ENCODE measurements at regions not wholly inside any gene's neighbourhood (a gene's known extent, or its start where the extent isn't known, plus 50 kb on each side); places are given as distances from the start of the nearest gene placed in this dataset.

DNA sequence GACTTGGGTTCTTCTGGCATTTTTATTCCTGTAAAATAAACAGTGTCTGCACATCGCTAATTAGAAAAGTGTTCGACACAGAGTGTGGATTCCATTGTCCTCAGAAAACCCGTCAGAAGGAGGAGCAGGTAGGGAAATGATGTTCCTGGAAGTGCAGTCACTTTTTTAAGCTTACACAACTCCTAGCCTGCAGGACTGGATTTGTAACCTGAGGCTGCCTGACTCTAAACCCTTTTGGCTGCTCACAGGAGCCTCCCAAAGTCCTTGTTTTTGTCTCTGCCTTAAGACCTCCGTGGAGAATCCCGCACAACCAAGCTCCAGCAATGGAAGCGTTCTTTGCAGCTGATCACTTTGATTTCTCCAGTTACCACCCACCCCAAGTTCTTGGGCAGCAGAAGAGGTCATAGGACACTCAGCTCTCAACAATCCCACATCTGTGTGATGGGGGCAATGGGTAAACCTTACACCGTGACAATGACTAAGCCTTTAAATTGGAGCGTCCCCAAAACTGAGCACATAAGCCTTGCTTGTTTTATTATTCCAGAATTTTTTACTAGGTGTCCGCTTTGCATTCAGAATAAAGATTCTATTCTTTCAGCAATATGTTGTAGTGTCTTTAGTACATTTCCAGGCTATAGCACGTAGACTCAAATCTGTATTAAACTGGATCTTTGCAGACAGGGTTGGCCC, 227.9 kb downstream of the TBXT start:
- TF ChIP-seq, protein P1, sequence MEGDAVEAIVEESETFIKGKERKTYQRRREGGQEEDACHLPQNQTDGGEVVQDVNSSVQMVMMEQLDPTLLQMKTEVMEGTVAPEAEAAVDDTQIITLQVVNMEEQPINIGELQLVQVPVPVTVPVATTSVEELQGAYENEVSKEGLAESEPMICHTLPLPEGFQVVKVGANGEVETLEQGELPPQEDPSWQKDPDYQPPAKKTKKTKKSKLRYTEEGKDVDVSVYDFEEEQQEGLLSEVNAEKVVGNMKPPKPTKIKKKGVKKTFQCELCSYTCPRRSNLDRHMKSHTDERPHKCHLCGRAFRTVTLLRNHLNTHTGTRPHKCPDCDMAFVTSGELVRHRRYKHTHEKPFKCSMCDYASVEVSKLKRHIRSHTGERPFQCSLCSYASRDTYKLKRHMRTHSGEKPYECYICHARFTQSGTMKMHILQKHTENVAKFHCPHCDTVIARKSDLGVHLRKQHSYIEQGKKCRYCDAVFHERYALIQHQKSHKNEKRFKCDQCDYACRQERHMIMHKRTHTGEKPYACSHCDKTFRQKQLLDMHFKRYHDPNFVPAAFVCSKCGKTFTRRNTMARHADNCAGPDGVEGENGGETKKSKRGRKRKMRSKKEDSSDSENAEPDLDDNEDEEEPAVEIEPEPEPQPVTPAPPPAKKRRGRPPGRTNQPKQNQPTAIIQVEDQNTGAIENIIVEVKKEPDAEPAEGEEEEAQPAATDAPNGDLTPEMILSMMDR (conservative IDR thresholded peaks at IDR 0.05; ENCODE audit: low read depth in 2 of 2): no peak
- TF ChIP-seq POLR2AphosphoS5 (IDR thresholded peaks at IDR 0.05; ENCODE audit: low read depth): no peak
- TF ChIP-seq, protein P2, sequence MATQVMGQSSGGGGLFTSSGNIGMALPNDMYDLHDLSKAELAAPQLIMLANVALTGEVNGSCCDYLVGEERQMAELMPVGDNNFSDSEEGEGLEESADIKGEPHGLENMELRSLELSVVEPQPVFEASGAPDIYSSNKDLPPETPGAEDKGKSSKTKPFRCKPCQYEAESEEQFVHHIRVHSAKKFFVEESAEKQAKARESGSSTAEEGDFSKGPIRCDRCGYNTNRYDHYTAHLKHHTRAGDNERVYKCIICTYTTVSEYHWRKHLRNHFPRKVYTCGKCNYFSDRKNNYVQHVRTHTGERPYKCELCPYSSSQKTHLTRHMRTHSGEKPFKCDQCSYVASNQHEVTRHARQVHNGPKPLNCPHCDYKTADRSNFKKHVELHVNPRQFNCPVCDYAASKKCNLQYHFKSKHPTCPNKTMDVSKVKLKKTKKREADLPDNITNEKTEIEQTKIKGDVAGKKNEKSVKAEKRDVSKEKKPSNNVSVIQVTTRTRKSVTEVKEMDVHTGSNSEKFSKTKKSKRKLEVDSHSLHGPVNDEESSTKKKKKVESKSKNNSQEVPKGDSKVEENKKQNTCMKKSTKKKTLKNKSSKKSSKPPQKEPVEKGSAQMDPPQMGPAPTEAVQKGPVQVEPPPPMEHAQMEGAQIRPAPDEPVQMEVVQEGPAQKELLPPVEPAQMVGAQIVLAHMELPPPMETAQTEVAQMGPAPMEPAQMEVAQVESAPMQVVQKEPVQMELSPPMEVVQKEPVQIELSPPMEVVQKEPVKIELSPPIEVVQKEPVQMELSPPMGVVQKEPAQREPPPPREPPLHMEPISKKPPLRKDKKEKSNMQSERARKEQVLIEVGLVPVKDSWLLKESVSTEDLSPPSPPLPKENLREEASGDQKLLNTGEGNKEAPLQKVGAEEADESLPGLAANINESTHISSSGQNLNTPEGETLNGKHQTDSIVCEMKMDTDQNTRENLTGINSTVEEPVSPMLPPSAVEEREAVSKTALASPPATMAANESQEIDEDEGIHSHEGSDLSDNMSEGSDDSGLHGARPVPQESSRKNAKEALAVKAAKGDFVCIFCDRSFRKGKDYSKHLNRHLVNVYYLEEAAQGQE (IDR thresholded peaks at IDR 0.05; ENCODE audit: unreplicated experiment): no peak
- TF ChIP-seq, protein P3, sequence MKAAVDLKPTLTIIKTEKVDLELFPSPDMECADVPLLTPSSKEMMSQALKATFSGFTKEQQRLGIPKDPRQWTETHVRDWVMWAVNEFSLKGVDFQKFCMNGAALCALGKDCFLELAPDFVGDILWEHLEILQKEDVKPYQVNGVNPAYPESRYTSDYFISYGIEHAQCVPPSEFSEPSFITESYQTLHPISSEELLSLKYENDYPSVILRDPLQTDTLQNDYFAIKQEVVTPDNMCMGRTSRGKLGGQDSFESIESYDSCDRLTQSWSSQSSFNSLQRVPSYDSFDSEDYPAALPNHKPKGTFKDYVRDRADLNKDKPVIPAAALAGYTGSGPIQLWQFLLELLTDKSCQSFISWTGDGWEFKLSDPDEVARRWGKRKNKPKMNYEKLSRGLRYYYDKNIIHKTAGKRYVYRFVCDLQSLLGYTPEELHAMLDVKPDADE (IDR thresholded peaks at IDR 0.05): no peak
- TF ChIP-seq EZH2phosphoT487 (IDR thresholded peaks at IDR 0.05; ENCODE audit: unreplicated experiment): no peak
- no peak for TF ChIP-seq EZH2 (IDR thresholded peaks at IDR 0.05; ENCODE audit: low read depth, unreplicated experiment)

Measured in GM23338 (cell line).